HUDEP-2 (cell line): ENCODE measurements at regions not wholly inside any gene's neighbourhood (a gene's known extent, or its start where the extent isn't known, plus 50 kb on each side); places are given as distances from the start of the nearest gene placed in this dataset.
"Not testable (repeated sequence)": the region's sequence is repeated elsewhere in the genome, so short reads cannot be mapped to it uniquely, and the experiment has no call there.

Source experiments
- DNase-seq, 76 experiments: peaks; one replicate each; lab custom pipeline; 2025; ENCODE audit not compliant: unreplicated experiment in 76 of 76; lab: John Stamatoyannopoulos, UW

- DNase-seq = no peak
Measured at GRCh38 chr6:3900744-3901336, 51.7 kb downstream of the FAM50B start.

DNA sequence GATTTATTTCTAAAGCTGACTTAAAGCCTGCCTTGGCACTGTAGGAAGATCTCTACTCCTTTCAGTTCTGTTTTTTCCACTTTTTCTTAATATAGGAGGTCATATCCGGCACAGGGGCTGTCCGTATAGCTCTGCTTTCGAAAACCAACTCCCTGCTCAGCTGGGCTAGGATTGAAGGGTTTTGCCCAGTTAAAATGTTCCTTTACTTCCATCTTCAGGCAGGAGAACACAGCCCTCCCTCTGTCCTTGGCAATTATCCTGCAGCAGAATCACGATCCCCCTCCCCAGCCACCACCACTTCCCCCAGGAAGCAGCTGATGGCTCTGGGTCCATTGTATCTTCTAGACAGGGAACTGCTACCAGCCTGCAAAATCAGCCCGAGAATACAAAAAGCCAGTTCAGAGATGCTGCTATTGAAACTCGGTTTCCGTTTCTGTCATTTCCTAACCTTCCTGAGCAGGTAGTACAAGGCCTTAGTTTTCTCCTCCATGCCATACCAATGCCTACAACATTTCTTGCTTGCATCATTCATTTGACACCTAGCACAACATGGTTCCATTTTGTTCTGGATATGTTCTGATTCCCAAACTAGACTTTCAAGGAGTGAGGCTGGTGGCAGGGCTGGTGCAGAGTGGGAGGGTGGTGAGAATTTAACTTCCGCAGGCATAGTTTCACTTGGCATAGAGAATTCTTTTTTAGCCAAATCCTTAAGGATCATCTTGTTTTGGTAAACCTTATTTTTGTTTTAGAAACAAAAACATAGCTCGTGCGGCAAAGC is 53.9 kb downstream of the FAM50B start:
- DNase-seq = no peak

GRCh38 chr6:3904518-3904917 is 55.3 kb downstream of the FAM50B start:
- no peak for DNase-seq

- DNase-seq = no peak
Measured at GRCh38 chr6:3905945-3906845, 57.0 kb downstream of the FAM50B start.

DNA sequence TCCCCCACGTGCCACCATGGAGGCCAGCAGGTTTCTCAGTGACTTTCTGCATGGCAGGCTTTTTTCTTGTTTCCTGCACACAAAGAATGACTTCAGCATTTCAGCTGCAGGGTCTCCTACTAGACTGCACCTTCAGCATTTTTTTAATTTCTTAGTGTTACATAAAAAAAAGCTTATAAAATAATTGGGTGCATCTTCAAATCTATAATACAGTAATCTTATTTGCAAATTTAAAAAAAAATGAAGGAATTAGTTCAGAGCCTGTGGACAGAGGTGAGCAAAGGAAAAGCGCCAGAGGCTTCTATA is 57.6 kb downstream of the FAM50B start:
- no peak for DNase-seq

- DNase-seq = no peak
Measured at GRCh38 chr6:3908223-3908622, 59.0 kb downstream of the FAM50B start.

GRCh38 chr6:3908961-3909360 is 59.8 kb downstream of the FAM50B start:
- no peak for DNase-seq

DNA sequence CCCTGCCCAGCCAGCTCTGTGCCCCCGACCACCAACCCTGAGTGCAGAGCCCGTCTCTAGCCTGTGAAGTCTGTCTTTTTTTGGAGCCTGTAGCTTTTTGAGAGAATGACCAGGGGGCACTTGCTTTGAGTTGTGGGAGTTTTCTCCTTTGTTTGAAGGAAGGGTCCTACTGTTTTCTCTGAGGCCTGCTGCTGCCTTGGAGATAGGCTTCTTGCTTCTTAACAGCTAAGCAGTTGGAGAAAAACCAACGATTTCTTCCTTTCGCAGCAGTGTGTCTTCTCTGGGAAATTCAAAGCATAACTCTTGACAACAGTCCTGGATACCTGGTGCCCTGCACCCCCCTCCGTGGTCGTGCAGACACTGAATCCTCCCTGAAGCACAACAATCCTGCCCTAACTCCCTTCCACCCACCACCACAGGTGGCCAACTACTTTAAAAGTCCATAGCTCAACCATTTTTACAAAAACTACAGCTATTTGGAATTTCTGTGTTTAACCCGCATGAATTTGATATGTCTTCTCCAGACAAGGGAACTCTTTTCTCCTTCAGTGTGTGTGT is 61.0 kb downstream of the FAM50B start:
- no peak for DNase-seq

GRCh38 chr6:3911130-3911529 is 62.0 kb downstream of the FAM50B start:
- no peak for DNase-seq

DNA sequence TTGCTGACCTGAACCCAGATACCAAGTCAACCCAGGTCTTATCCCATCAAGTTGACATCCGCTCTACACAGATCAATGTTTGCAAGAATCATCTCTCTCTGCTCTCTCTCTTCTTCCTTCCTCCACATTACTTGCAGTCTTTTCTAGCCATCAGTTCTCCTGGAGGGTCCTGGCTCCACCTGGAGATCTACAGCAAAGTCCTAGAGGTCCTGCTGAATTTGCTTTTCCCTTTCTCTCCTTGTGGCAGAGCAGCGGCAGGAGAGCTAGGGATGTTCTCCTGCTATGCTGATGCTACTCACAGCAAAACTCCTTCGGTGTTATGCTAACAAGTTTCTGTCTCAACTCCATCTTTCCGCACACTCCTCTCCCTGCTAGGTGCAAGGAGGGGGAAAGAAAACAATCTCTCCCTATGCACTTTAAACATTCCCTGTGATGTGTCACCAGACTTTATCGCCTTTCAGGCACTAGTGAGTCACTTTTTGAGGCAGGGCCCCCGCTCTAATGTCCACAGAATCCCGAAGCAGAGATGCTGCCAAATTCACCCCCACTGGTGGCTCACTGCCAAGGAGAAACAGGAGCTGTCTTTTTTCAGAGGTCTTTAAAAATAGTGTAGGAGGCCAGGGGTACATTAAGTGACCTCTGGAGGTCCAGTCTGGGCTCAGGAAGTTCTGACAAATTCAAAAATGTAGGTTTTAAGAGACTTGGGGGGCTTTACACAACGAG is 62.6 kb downstream of the FAM50B start:
- peak in 5 of 76 experiments; percentile 6 to 52 (median 36) for DNase-seq

DNA sequence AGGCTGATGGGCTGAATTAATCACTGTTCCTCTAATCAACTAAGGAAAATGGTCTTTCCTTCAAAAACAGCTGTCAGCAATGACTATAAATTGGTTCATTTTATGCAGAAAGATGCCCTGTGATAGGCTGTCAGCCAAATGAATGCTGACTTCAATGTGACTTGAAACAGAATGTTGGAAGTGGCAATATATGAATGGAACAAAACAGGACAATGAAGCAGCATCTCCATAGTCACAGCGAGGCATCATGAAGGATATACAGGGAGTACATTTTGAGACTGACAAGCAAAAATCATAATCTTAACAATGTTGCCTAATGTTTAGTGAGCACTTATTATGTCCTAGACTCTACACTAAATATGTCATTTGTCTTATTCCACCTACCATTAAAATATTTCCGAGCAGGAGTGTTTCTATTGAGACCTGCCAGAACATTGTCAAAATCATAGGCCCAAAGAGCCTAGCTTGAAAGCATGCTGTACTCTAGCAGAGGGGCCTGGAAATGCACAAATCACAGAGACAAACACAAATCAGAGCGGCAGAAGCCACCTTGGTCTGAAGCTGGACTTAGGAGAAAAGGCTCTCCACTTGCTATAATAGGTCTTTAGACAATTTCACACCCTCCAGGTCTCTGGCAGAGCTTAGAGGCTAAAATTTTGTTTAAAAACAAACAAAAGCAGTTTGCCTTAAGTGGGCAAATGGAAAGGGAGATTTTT is 63.3 kb downstream of the FAM50B start:
- no peak for DNase-seq

DNA sequence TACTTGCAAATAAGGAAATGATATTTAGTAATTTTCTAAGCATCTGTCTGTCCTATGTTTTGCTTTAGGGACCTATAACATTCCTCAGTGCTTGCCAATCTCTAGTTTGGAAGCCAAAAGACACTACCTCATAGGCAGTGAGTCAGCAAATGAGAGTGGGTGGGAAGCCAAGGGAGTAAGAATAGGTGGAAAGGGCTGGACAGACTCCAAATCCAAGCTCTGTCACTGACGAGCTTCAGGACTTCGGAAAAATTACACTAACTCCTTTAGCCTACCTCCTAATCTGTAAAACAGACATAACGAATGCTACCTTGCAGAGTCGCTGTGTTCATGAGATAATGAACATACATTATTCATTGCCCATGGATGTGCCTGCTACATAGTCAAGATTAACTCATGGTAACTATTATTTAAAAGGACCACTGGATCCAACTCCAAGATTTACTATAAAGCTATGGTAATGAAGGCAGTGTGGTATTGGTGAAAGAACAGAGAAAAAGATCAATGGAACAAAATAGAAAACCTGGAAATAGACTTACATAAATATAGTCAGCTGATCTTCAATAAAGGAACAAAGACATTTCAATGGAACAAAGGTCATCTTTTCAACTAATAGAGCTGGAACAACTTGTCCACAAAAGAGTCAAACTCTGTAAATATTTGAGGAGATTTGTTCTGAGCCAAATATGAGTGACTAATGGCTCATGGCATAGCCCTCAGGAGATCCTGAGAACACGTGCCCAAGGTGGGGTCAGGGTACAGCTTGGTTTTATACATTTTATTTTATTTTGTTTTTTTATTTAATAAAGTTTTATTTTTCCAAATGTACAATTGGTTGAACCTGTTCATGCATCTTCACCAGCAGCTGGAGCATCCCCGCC is 64.1 kb downstream of the FAM50B start:
- no peak for DNase-seq

DNA sequence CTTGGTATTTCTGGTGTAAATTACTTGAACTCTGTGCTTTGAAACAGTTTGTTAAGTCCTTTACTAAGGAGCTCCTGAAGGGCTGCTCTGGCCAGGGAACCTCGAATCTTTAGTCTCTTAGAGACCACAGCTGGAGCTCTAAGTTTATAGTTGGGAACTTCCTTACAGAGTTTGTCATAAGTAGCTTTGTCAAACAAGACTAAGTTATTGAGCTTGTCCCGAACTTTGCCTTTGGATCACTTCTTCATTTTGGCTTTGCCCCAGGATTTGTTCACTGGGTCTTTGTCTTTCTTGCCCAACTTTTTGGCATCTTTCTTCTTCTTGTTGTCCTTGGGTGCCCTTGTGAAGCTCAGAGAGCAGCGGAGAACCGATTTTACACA is 64.8 kb downstream of the FAM50B start:
- DNase-seq = no peak

- no peak for DNase-seq
Measured at GRCh38 chr6:3915076-3915791, 66.1 kb downstream of the FAM50B start.

GRCh38 chr6:3916211-3916610 is 67.0 kb downstream of the FAM50B start:
- no peak for DNase-seq

DNA sequence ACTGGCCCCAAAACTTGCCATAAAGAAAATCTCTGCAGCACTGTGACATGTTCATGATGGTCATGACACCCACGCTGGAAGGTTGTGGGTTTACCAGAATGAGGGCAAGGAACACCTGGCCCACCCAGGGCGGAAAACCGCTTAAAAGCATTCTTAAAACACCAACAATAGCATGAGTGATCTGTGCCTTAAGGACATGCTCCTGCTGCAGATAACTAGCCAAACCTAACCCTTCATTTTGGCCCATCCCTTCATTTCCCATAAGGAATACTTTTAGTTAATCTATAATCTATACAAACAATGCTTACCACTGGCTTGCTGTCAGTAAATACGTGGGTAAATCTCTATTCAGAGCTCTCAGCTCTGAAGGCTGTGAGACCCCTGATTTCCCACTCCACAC is 67.6 kb downstream of the FAM50B start:
- DNase-seq = not testable (repeated sequence)

DNA sequence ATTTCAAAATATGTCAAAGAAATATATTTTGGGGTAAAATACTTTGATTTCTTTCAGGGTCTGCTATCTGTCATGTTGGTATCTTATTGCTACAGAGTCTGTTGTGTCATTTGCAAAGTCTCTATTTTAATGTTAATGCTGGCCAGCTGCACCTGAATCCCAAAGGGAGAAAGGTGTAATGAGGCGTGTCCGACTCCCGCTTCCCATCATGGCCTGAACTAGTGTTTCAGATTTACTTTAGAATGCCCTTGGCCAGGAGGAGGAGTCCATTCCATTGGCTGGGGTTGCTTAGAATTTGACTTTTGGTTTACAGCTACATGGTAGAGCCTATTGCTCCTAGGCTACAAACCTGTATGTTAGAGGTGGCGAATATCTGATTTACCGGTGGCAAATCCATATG is 69.3 kb downstream of the FAM50B start:
- DNase-seq = no peak

GRCh38 chr6:3919130-3919628 is 70.0 kb downstream of the FAM50B start:
- no peak for DNase-seq
